ENCODE measurements at regions not wholly inside any gene's neighbourhood (a gene's known extent, or its start where the extent isn't known, plus 50 kb on each side); places are given as distances from the start of the nearest gene placed in this dataset.
A peak's percentile ranks its signal among the peaks of the same experiment; 100 is the strongest.
"Not testable (repeated sequence)": the region's sequence is repeated elsewhere in the genome, so short reads cannot be mapped to it uniquely, and the experiment has no call there.

DNA sequence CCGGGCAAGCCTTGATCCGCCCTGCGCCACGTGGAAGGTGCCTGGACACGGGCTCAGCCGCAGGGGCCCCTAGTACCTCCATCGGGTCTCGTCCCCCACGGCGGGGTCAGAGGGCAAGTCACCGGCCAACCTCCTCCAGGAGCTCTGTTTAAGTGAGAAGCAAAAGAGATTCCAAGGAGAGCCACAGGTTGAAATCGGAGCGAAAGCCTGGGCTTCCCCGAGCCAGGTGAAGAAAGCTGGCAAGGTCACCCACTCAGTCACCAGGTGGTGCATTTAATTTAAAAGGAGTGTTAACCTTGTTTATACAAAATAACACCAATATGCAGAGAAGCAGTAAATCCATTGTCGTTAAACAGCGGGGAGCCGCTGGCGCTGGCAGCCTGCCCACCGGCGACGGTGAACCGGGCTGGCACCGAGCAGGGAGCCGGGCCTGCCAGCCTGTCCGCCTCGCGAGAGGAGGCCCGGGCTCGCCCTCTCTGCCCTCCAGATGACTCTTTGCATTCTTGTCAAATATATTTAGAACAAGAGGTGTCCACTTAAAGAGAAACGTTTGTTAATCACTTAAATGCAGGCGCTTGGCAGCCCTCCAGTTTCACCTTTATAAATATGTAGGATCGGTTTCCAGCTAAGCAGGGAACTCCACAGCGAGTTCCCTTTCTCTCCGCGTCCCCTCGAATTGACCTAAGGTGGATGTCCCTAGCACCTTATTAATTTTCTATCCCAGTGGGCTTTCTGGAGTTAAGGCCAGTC is 277.3 kb upstream of the NR2F2 start:
- peak overlapping the region; percentile 49 for H3K4me3 ChIP-seq
- in situ Hi-C loops (cut with MboI): no loop called here
- DNase-seq: peak; percentile 9

DNA sequence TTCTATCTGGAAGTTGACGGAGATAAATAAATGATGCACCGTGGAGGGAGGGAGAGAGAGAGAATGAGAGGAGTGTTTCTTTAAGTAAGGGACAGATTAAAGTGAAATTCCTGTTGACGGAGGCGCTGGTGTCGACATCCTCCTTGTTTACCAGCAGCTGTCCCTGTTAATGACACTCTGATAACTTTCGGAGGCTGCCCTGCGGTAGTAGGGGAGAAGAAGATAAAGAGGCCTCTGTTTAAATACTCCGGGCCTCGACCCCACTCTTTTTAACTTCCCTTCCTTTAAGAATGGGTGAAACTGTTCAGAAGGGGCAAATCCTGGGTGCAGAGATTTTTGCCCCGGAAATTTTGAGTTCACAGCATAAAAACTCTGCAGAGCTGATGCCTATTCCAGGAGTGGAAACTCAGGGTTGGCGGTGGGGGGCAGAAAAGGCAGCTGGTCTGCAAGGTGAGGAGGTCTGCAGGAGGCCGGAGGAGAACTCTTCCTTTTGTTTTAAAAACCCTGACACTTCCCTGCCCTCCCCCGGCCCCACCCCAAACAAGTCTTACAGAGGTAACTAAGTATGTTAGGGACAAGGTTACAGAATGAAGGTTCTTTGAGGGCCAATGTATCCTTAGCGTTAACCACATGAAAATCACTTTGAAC is 276.6 kb upstream of the NR2F2 start:
- H3K4me1 ChIP-seq (ENCODE audit: insufficient read depth): no peaks in the 10 kb centered on the region
- in situ Hi-C loops (cut with MboI): no loop called here
- H3K36me3 ChIP-seq (ENCODE audit: low read depth): no peaks in the 10 kb centered on the region
- H3K79me2 ChIP-seq (ENCODE audit: insufficient read depth): no peaks in the 10 kb centered on the region
- H3K4me2 ChIP-seq (ENCODE audit: unreplicated experiment): no peak overlapping the region
- H3K9me3 ChIP-seq (ENCODE audit: low read depth): no peaks in the 10 kb centered on the region
- H2AFZ ChIP-seq: peak overlapping the region; percentile 61; the same call in 1 of the 2 replicates
- 91 to 93% methylated on average over 14 of the region's 14 CpGs for WGBS, 2 experiments (ENCODE audit: low coverage in 1 of 2, low lambda C conversion rate in 2 of 2, missing lambda C conversion rate in 2 of 2)
- DNase-seq: no peak
- no peak overlapping the region for H3K27ac ChIP-seq
- H3K4me3 ChIP-seq: no peak overlapping the region
- H4K20me1 ChIP-seq (ENCODE audit: insufficient read depth): no peaks in the 10 kb centered on the region
- no peak for TF ChIP-seq EZH2phosphoT487 (IDR thresholded peaks at IDR 0.05; ENCODE audit: insufficient read depth, low read depth)
- no peak for TF ChIP-seq EZH2 (IDR thresholded peaks at IDR 0.05; ENCODE audit: insufficient read depth, poor library complexity, severe bottlenecking)
- no peaks in the 10 kb centered on the region for H3F3A ChIP-seq (ENCODE audit: insufficient read depth)
- no peaks in the 10 kb centered on the region for H3K9me2 ChIP-seq (ENCODE audit: insufficient read depth)
- H3K9ac ChIP-seq: no peak overlapping the region
- H3K27me3 ChIP-seq (replicated peaks; ENCODE audit: insufficient read depth): no peaks in the 10 kb centered on the region

More for the DNA sequence above, 277.3 kb upstream of the NR2F2 start:
- Histone ChIP-seq H3F3A (ENCODE audit: insufficient read depth) (0 out of 2 replicates have a peak, but pooled peaks cover under 1% of the 10 kb centered on the region), H3K9ac (no peak overlapping the region), H3K4me1 (ENCODE audit: insufficient read depth) (no peaks in the 10 kb centered on the region; the same call in 1 of the 2 replicates), H3K27ac (no peak overlapping the region), H3K36me3 (ENCODE audit: low read depth) (no peaks in the 10 kb centered on the region), H3K27me3 (replicated peaks; ENCODE audit: insufficient read depth) (no peaks in the 10 kb centered on the region), H3K4me2 (ENCODE audit: unreplicated experiment) (peak overlapping the region; percentile 52), H2AFZ (peak overlapping the region; percentile 61), H3K9me2 (ENCODE audit: insufficient read depth) (no peaks in the 10 kb centered on the region), H4K20me1 (ENCODE audit: insufficient read depth) (no peaks in the 10 kb centered on the region), H3K9me3 (ENCODE audit: low read depth) (no peaks in the 10 kb centered on the region), H3K79me2 (ENCODE audit: insufficient read depth) (no peaks in the 10 kb centered on the region)
- 29 to 30% methylated on average over 34 to 36 of the region's 36 CpGs for WGBS, 2 experiments (ENCODE audit: low coverage in 1 of 2, low lambda C conversion rate in 2 of 2, missing lambda C conversion rate in 2 of 2)
- TF ChIP-seq EZH2 (IDR thresholded peaks at IDR 0.05; ENCODE audit: insufficient read depth, poor library complexity, severe bottlenecking): no peak
- TF ChIP-seq EZH2phosphoT487 (IDR thresholded peaks at IDR 0.05; ENCODE audit: insufficient read depth, low read depth): no peak

- H3K36me3 ChIP-seq (ENCODE audit: low read depth): no peaks in the 10 kb centered on the region
- WGBS, 2 experiments (ENCODE audit: low coverage in 1 of 2, low lambda C conversion rate in 2 of 2, missing lambda C conversion rate in 2 of 2): 86 to 87% methylated on average over 6 of the region's 6 CpGs
- no peaks in the 10 kb centered on the region for H3K9me3 ChIP-seq (ENCODE audit: low read depth)
- in situ Hi-C loops (cut with MboI): no loop called here
- no peak overlapping the region for H3K4me3 ChIP-seq
- H4K20me1 ChIP-seq (ENCODE audit: insufficient read depth): no peaks in the 10 kb centered on the region
- H3K4me2 ChIP-seq (ENCODE audit: unreplicated experiment): no peak overlapping the region
- no peaks in the 10 kb centered on the region for H3K79me2 ChIP-seq (ENCODE audit: insufficient read depth)
- no peaks in the 10 kb centered on the region for H3K9me2 ChIP-seq (ENCODE audit: insufficient read depth)
- no peaks in the 10 kb centered on the region for H3F3A ChIP-seq (ENCODE audit: insufficient read depth)
- H3K27ac ChIP-seq: no peak overlapping the region
- no peak overlapping the region for H2AFZ ChIP-seq
- no peak for DNase-seq
- no peaks in the 10 kb centered on the region for H3K27me3 ChIP-seq (replicated peaks; ENCODE audit: insufficient read depth)
- TF ChIP-seq EZH2phosphoT487 (IDR thresholded peaks at IDR 0.05; ENCODE audit: insufficient read depth, low read depth) (no peak), EZH2 (IDR thresholded peaks at IDR 0.05; ENCODE audit: insufficient read depth, poor library complexity, severe bottlenecking) (no peak)
- H3K4me1 ChIP-seq (ENCODE audit: insufficient read depth): no peaks in the 10 kb centered on the region
- H3K9ac ChIP-seq: no peak overlapping the region
Observed at GRCh38 chr15:96054621-96055020, 275.9 kb upstream of the NR2F2 start.

DNA sequence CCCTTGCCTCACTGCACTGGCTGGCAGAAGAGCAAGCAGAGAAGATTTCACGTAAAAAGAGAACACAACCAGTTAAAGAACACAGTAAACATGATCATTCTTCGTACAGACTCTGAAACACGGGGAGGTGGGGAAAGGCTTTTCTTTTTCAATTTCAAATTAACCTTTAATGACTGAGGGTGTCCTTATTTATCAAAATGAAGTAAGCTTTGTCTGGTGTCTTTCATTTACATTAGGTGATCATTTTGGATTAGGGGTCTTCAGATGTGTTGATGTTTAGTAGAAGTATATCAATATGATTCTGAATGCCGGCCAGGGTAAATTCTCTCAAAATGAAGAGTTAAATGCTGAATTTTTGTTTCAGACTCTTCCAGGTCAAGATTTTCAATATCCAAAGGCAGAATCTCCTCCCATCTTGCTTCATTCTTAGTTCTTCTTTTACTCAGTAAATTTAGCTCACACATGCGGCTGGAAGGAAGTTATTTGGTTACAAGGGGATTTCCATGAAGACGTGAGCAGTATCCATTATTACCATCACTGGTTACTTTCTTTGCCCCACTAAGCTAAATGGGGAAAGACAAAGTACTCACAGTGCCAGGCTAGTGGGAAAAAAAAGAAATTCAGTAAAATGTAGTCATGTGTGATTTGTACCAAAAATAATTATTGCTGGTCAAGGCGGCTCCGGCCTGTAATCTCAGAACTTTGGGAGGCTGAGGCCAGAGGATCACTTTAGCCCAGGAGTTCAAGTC is 272.2 kb upstream of the NR2F2 start:
- in situ Hi-C loops (cut with MboI): no loop called here
- Histone ChIP-seq H3K9me3 (ENCODE audit: low read depth) (no peaks in the 10 kb centered on the region), H3K79me2 (ENCODE audit: insufficient read depth) (no peaks in the 10 kb centered on the region), H3K4me3 (no peak overlapping the region), H3K36me3 (ENCODE audit: low read depth) (no peaks in the 10 kb centered on the region), H3K27me3 (replicated peaks; ENCODE audit: insufficient read depth) (no peaks in the 10 kb centered on the region), H3K4me2 (ENCODE audit: unreplicated experiment) (no peak overlapping the region), H3K4me1 (ENCODE audit: insufficient read depth) (no peaks in the 10 kb centered on the region), H2AFZ (no peak overlapping the region), H3F3A (ENCODE audit: insufficient read depth) (no peaks in the 10 kb centered on the region), H3K9ac (no peak overlapping the region), H3K9me2 (ENCODE audit: insufficient read depth) (no peaks in the 10 kb centered on the region), H4K20me1 (ENCODE audit: insufficient read depth) (no peaks in the 10 kb centered on the region), H3K27ac (no peak overlapping the region)
- WGBS, 2 experiments (ENCODE audit: low coverage in 1 of 2, low lambda C conversion rate in 2 of 2, missing lambda C conversion rate in 2 of 2): 92 to 95% methylated on average over 8 of the region's 8 CpGs
- TF ChIP-seq EZH2 (IDR thresholded peaks at IDR 0.05; ENCODE audit: insufficient read depth, poor library complexity, severe bottlenecking) (no peak), EZH2phosphoT487 (IDR thresholded peaks at IDR 0.05; ENCODE audit: insufficient read depth, low read depth) (no peak)
- DNase-seq: no peak

DNA sequence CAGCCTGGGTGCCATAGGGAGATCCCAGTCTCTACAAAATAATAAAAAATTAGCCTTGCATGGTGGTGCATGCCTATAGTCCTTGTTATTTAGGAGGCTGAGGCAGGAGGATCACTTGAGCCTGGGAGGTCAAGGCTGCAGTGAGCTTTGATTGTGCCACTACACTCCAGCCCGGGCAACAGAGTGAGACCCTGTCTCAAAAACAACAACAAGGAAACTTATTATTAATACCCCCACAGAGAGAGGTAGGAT is 271.7 kb upstream of the NR2F2 start:
- H3K4me1 ChIP-seq (ENCODE audit: insufficient read depth); H3K79me2 ChIP-seq (ENCODE audit: insufficient read depth); in situ Hi-C loops (cut with MboI); DNase-seq; H3K4me2 ChIP-seq (ENCODE audit: unreplicated experiment); H3F3A ChIP-seq (ENCODE audit: insufficient read depth); H3K27ac ChIP-seq; H3K4me3 ChIP-seq; H3K9ac ChIP-seq; H3K36me3 ChIP-seq (ENCODE audit: low read depth); H2AFZ ChIP-seq; H3K9me2 ChIP-seq (ENCODE audit: insufficient read depth); H4K20me1 ChIP-seq (ENCODE audit: insufficient read depth); H3K27me3 ChIP-seq (replicated peaks; ENCODE audit: insufficient read depth); H3K9me3 ChIP-seq (ENCODE audit: low read depth): not testable (repeated sequence)
- WGBS, 2 experiments (ENCODE audit: low coverage in 1 of 2, low lambda C conversion rate in 2 of 2, missing lambda C conversion rate in 2 of 2): 23 to 60% methylated on average over 1 of the region's 1 CpG

DNA sequence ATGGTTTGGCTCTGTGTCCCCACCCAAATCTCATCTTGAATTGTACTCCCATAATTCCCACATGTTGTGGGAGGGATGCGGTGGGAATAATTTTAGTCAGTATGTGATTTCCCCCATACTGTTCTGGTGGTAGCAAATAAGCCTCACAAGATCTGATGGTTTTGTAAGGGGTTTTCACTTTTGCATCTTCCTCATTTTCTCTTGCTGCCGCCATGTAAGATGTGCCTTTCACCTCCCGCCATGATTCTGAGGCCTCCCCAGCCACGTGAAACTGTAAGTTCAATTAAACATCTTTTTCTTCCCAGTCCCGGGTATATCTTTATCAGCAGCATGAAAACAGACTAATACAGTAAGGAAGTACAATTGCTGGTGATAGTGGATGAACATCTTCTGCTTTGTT is 269.9 kb upstream of the NR2F2 start:
- H3K27ac ChIP-seq; H3K4me2 ChIP-seq (ENCODE audit: unreplicated experiment); DNase-seq; H3K4me1 ChIP-seq (ENCODE audit: insufficient read depth); H3K4me3 ChIP-seq; H3F3A ChIP-seq (ENCODE audit: insufficient read depth); H3K36me3 ChIP-seq (ENCODE audit: low read depth); in situ Hi-C loops (cut with MboI); H4K20me1 ChIP-seq (ENCODE audit: insufficient read depth); H3K9ac ChIP-seq; H3K9me2 ChIP-seq (ENCODE audit: insufficient read depth); H3K79me2 ChIP-seq (ENCODE audit: insufficient read depth); H3K27me3 ChIP-seq (replicated peaks; ENCODE audit: insufficient read depth); H2AFZ ChIP-seq; H3K9me3 ChIP-seq (ENCODE audit: low read depth): not testable (repeated sequence)
- 72 to 86% methylated on average over 5 of the region's 5 CpGs for WGBS, 2 experiments (ENCODE audit: low coverage in 1 of 2, low lambda C conversion rate in 2 of 2, missing lambda C conversion rate in 2 of 2)

Measured in GM23248 (cell line).